GM18502 (cell line): ENCODE measurements at regions not wholly inside any gene's neighbourhood (a gene's known extent, or its start where the extent isn't known, plus 50 kb on each side); places are given as distances from the start of the nearest gene placed in this dataset.

Experiments
- ATAC-seq: cut with Tn5 transposase; IDR thresholded peaks from one replicate; pipeline ENCODE4 v1.9.1; 2021; ENCODE audit warnings: mild to moderate bottlenecking; ENCODE audit not compliant: unreplicated experiment, poor library complexity

DNA sequence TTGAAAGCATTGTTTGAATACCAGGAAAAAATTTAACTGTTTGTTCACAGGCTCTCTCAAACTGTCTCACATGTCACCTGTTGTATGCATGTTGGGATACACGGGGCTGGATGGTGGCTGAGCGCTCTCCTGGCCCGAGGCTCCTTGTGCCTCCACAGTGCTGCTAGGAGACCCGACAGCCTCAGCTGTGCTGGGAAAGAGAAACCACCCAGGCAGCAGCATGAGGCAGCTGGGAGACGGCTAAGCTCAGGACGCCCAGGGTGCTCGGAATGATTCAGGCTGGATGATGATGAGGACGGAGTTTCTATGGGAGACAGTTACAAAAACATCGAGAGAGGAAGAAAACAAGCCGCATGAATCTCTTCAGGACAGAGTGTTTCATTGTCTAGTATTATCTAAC, 278.0 kb upstream of the CDH4 start:
- no peak for ATAC-seq

- ATAC-seq = no peak
Observed at GRCh38 chr20:60974441-60974945, 277.6 kb upstream of the CDH4 start.

DNA sequence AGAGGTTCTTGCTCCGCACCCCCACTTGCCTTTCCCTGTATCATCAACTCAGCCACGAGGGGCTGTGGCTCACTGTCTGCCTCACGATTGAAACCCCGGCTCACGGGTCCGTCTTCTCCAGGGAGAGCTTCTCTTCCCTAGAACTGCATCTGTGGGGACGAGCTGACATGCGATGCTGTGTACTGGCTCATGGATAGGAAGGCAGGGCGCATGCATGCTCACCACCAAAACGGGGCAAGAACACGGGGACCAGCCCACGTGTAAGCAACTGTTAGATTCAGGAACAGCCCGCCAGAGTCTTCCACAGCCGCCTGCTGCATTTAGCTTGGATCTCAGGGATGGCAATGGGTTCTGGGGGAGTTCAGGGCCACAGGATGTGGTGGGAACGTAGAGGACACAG, 275.9 kb upstream of the CDH4 start:
- no peak for ATAC-seq

GRCh38 chr20:60976913-60977312, 275.1 kb upstream of the CDH4 start:
- no peak for ATAC-seq

- no peak for ATAC-seq
Observed at GRCh38 chr20:60977901-60978300, 274.2 kb upstream of the CDH4 start.

GRCh38 chr20:60984666-60985065, 267.4 kb upstream of the CDH4 start:
- ATAC-seq = no peak

GRCh38 chr20:60986506-60987156, 265.4 kb upstream of the CDH4 start:
- no peak for ATAC-seq

DNA sequence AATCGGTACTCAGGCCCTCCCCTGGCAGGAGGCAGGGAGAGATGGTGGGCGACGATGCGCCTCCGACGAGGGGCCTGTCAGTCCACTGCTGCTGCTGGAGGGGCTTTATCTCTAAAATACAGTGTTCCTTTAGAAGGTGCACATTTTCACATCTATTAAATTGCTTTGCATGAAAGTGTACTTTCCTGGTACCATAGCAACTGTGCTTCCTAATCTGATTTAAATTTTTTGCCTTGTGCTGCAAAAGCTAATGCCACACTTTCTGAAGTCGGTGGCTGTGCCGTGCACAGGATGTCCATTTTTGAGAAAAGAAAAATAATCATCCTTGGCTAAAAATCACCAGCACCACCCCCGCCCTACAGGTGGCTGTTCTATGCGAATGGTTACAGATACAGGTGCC, 262.0 kb upstream of the CDH4 start:
- ATAC-seq = no peak

DNA sequence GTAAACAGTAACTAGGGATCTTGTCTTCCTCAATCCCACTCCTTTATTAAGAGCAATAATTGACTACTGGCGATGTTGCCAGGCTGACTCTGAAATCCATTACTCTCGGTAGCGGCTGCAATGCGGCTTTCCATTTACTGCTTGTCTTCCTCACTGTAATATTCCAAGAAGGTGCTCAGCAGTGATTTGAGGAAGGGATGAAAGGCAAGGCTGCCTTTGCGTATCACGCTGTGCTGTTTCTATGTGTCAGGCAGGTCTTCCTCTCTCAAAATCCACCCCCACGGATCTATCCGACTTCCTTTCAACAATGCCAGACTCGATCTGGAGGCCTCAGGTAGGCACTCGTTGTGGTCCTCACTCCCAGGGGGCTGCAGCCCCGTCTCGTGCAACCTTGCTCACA, 261.4 kb upstream of the CDH4 start:
- ATAC-seq = no peak

- no peak for ATAC-seq
Observed at GRCh38 chr20:60993433-60994044, 258.5 kb upstream of the CDH4 start.

DNA sequence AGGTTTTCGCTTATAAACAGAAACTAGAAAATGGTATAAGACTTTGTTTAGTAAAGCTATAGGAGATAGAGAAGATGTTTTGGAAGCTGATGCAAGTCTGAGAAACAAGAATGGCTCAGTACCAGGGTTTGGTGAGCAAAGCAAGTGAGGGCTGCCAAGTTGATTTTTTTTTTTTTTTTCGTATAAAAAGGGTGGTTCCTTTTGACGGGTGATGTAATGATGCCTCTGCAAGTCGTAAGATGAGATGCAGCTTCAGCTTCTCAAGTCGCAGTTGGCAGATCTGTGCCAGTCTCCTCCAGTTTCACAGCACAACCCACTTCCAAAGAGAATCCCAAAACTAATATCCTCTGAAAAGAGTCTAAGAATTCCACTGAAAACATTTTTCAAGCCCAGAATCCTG, 252.8 kb upstream of the CDH4 start:
- no peak for ATAC-seq

- no peak for ATAC-seq
Observed at GRCh38 chr20:61002090-61002489, 250.0 kb upstream of the CDH4 start.

DNA sequence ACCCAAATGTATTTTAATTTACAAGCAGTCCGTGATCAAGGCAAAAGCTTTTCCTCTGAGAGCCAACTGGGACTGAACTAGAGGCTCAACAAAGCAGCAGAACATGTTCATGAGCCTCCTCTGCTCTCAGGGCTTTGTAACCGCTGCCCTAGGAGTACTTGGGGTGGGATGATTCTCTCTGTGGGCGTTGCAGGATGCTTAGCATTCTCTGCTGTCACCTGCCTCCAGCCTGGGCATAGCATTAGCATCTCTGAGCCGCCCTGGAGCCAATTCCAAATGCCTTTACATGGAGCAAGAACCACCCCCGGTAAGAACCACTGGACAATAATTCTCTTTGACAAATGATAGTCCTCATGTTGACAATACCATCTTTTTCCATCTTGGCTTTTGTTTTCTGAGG, 237.6 kb upstream of the CDH4 start:
- ATAC-seq = no peak

GRCh38 chr20:61015602-61016001, 236.5 kb upstream of the CDH4 start:
- ATAC-seq = no peak

GRCh38 chr20:61019322-61019721, 232.7 kb upstream of the CDH4 start:
- ATAC-seq = no peak

- no peak for ATAC-seq
Observed at GRCh38 chr20:61023612-61024011, 228.4 kb upstream of the CDH4 start.

DNA sequence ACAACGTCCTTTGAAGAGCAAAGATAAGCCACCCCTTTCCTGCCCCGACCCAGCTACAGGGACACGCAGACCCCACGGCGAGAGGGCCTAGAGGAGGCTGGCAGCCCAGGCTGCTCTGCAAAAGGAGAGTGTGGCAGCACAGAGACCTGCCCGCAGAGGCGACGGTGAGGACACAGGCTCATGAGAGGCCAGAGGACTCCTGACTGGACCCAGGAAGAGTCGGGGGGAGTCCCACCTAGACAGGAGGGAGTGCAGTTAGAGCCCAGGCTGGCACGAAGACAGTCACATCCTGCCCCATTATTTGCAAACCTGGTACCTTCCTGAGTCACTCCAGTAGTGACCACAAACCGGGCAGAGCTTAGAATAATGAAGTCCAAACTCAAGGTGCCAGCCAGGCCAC, 227.7 kb upstream of the CDH4 start:
- ATAC-seq = no peak

- no peak for ATAC-seq
Observed at GRCh38 chr20:61025536-61025935, 226.5 kb upstream of the CDH4 start.

DNA sequence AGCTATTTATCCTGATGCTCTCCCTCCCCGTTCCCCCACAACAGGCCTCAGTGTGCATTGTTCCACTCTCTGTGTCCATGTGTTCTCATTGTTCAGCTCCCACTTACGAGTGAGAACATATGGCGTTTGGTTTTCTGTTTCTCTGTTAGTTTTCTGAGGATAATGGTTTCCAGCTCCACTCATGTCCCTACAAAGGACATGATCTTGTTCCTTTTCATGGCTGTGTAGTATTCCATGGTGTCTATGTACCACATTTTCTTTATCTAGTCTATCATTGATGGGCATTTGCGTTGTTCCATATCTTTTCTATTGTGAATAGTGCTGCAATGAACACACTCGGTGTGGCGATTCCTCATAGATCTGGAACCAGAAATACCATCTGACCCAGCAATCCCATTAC, 225.9 kb upstream of the CDH4 start:
- ATAC-seq = no peak

- ATAC-seq = no peak
Observed at GRCh38 chr20:61026731-61027130, 225.3 kb upstream of the CDH4 start.

- no peak for ATAC-seq
Observed at GRCh38 chr20:61027218-61027617, 224.8 kb upstream of the CDH4 start.

- ATAC-seq = no peak
Observed at GRCh38 chr20:61030130-61030529, 221.9 kb upstream of the CDH4 start.
